Pons (tissue), 1 donor: ENCODE measurements at regions not wholly inside any gene's neighbourhood (a gene's known extent, or its start where the extent isn't known, plus 50 kb on each side); places are given as distances from the start of the nearest gene placed in this dataset.

Source experiments
- DNase-seq: peaks from one replicate; pipeline ENCODE4 v3.0.0-alpha.2; 2016; ENCODE audit warnings: low spot score

DNA sequence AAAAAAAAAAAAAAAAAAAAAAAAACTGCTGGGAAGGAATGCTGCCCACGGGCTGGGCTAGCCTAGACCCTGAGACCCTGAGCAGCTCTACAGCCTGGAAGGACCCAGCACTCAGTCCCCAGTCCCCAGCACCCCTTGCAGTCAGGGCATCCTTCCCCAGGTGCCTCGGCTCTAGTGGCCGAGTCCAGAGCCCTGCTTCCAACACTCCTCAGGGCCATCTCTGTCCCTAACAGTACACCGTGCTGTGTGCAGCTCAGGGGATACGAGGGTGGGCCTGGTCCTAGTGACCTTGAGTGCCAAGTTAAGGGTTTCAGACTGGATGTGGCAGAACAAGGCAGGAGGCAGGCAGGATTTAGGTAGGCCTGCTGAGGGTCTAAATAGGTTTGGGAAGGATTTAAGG lies 50.2 kb upstream of the LRP8 start:
- DNase-seq, result no peak

DNA sequence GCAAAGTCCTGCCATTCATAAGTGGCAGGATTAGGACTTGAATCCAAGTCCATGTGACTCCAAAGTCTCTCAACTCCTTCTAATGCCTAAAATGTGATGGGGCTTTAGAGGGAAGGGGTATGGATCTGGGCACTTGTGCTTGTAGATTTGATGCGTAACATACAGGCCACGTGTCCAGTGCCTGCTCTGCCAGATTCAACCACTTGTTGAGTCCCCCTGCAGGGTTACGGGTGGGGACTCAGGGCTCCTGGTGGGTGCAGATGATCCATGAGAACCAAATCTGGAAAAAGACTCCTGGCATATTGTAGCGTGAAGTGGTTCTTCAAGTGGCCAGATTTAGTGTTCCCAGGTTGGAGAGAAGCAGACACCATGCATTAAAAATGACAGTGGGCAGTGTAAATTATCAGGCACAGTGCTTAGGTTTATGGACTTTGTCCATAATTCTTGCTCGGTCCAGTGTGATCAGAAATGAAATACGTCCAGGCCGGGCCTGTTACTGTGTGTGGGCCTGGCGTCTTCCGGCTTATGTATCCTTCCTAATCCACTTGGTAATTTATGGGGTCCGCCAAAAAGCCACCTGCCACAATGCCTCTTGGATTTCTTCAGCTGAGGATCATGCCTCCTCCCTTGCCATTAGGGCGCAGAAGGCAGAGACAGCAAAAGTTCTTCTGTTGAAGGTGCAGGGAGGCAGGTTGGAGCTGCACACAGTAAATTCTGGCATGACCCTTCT lies 51.2 kb upstream of the LRP8 start:
- no peak for DNase-seq

DNA sequence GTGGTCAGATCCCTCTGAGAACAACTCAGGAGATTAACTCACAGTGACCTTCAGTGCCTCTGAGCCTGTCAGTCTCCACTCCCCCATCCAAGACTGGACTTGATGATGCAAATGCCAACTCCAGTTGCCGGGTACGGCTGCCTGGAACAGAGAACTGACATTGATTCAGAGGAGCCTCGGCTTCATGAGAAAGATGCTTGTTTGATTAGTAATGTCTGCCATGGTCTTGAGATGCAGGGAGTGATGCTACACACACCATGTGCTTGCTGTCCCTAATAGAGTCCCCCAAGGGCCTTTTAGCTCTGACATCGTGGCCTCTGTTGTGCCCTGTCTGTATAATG lies 51.8 kb upstream of the LRP8 start:
- no peak for DNase-seq

DNA sequence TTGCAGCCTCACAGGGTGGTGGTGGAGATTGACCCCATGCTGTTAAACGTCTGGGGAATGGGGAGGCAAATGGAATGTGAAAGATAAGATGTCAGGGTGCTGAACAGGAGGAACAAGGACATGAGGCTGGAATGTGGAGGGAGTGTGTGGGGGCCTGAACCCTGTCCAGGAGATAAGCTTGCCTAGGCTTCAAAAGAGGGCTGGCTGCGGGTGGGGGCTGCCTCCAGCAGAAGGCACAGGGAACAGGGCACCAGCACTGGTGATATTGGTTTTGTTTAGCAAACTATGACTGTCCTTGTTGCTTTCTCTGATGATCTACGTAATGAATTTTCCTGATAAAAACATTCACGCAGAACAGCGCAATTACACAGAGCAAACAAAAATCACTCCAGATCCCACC lies 52.4 kb upstream of the LRP8 start:
- DNase-seq, result no peak

DNA sequence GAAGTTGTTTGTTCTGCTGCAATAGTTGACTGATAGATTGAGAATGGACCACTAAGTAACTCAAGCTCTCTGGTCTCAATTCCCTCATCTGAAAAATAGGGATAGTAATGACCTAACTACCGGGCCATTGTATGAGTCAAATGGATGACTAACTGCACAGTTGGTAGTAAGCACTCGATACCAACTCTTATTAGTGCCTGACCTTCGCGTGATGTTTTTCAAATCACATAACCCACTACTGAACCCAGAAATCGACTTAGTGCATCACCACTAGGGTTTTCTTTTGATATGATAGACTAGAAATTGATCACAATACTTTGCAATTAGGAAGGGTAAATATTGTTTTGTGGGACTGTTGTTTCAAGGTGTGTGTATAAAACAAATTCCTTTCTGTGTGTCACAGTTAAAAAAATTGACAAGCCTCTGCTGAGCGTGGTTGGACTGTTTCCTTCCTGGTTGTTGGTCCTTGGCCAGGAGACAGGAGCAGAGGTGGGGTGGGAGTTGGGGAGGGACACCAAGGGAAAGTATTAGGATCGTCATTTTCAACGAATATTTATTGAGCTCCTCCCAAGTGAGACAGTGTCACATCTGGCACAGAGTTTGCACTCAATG lies 54.0 kb upstream of the LRP8 start:
- DNase-seq, result no peak

DNA sequence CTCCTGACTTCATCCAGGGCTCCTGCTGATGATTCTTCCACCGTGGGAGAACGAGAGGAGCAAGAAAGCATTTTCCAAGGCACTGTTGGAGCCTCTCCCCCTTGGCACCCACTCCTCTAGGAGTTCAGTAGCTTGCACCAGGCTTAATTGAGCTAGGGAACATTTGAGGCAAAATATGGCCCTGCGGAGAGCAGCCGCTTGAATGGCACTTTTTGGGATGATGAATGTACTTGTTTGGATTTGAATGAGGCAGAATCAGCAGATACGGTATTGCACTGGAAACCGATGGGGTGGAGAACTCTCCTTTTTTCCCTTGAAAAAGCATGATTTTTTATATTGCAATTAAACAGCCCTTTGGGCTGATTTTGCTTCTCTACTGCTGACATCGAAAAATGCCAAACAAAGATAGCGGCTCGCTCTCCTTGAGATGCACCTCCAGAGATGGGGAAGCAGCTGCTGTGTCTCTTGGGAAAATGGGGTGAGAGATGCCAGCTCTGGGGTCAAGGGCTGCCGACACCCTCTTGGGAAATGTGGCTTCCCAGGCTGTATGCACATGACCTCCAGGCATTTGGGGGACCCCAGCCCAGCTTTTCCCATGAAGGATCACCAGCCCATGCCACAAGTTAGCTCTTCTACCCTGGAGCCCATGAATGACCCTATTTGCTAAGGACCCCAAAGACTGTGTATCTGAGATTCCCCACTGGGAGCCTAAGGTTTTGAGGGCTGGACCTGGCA lies 55.4 kb upstream of the LRP8 start:
- DNase-seq, result no peak

DNA sequence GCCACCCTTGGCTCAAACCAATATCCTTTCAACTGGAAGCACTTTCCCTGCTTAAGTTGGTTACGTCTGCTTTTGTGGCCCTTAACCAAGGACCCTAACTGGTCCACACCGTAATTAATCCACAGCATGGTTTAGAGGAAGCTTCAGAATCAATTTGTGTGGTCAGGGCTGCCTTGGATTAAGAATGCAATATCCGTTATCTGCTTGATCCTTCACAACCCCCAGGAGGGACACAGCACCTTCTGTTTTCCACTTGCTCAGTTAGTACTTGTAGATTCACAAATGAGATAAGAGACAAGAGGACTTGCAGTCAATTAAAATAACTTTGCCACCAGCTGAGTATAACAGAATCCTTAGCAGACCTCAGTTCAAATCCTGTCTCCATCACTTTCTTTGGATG lies 56.9 kb upstream of the LRP8 start:
- DNase-seq, result no peak

DNA sequence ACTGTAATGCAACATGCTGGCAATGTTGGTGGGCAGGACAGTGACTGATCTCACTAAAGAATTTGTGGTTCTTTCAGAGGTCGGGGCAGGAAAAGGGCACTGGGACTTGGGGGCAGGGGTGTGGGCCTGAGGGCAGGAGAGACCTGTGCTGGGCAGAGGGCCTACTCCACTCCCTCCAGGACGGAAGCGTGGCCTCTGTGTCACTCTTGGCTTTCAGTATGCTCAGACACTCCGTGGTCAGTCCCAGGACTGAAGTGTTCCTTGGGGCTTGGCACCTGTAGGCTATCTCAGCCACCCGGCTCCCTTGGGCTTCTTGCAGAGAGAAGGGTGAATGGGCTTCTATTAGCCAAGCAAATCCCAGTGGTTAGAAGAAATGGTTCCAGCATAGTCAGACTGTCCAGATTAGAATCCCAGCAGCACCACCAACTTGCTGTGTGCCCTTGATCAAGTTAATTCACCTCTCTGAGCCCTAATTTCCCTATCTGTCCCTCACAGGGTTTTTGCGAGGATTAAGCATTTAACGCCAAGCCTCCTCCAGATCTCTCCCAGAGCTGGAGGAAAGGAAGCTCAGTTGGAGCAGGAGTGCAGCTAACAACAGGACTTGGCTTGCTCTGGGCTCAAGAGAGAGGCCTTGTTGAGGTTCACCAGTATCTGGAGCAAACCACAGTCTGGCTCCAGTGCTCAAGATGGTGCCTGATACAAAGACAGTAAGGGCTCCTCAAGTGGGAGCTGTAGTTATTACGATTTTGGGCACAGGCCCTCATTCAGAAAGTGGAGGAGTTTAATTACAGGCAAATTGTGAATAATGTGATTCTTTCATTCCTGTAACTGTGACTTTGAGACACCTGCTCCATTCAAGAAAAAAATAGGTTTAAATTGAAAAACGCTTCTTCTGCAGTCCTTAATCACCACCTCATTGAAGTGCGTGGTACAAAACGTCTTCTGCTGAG lies 57.7 kb upstream of the LRP8 start:
- DNase-seq, result no peak

DNA sequence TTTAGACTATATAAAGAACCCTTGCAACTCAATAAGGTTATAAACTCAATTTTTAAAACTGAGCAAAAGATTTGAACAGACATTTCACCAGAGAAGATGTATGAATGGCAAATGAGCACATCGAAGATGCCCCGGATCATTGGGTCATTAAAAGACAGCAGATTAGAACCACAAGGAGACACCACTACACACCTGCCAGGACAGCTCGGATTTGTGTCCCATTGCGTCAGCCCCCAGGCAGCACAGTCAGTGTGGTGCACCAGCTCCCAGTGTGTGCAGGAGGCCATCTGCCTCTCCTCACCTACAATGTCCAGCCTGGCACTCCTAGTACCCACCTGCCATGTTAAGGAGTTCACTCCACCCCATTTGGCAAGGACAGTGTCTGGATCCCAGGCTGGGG lies 61.1 kb upstream of the LRP8 start:
- DNase-seq, result no peak

DNA sequence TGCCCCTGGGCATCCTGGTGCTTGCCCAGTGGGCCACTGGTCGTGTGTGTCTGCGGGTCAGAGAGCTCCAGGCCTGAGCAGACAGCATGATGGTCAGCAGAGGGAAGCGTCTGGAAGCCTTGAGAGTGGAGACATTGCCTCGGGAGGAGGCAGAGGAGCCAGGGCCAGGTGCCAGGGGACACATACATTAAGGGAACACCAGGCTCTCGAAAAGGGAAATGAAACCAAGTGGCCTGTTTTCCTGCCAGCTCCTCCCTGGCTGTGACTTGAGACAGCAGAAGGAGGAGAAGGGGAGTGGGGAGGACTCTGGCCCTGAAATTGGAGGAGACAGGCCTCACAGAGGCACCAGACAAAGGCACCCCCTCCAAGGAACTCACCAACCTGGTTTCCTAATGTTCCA lies 62.4 kb upstream of the LRP8 start:
- DNase-seq, result peak; percentile 82

DNA sequence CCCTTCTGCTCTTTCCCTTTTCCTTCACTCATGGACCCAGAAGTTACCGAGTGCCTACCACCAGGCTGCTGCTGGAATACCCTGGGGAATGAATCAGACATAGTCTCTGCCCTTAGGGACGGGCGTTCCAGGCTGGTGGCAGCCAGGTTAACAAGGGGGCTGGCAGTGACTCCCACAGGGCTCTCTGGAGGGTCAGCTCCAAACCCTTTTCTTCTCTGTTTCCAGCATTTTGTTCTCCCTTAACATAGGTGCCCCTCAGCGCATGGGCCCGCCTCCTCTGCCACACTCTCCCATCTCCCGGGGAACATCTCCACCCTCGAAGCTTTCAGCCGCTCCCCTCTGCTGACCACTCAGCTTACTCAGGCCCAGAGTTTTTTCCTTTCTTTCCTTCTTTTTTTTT lies 62.9 kb upstream of the LRP8 start:
- no peak for DNase-seq

DNA sequence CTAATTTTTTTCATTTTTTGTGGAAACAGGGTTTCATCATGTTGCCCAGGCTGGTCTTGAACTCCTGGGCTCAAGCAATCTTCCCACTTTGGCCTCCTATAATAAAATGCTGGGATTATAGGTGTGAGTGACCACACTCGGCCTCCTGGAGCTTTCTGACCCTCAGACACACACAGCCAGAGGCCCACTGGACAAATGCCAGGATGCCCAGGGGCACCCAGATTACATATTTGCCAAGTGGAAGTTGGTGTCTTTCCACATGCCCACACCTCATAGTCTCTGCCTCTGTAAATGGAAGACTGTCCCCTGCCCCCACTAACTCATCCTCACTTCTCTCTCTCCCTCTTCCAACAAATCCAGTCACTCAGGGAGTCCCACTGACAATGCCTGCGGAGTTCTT lies 63.4 kb upstream of the LRP8 start:
- DNase-seq, result no peak

DNA sequence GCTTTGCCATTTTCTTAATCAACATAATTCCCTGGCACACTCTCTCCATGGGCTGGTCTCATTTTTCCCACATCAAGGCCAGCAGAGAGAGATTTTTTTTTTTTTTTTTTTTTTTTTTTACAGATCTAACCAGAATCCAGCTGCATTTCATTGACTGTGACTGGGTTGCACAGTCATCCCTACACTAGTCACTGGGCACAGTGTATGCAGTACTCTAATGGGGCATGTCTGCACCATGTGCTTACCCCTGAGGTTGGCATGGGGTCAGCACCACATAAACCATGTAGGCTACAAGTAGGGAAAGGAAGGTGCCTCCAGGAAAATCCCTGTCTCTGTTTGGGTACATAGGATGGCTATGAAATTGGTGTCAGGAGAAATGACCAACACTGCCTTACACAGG lies 64.1 kb upstream of the LRP8 start:
- DNase-seq, result no peak

DNA sequence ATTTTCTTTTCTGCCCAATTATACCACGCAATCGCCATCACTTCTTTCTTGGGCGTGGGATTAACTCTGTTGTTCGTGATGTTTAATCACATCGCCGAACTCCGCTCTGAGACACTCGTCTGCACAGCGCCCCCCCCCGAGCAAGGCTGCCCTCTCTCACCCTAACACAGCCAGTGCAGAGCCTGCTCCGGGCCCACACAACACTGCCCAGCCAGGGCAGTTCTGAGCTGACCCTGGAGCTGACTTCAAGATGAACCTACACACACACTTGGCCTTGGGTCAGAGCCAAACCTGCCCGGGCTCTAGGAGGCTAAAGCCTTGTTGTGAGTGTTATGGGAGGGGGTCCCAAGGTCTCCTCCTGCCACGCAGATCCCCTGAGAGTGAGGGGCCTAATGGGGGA lies 64.6 kb upstream of the LRP8 start:
- no peak for DNase-seq

DNA sequence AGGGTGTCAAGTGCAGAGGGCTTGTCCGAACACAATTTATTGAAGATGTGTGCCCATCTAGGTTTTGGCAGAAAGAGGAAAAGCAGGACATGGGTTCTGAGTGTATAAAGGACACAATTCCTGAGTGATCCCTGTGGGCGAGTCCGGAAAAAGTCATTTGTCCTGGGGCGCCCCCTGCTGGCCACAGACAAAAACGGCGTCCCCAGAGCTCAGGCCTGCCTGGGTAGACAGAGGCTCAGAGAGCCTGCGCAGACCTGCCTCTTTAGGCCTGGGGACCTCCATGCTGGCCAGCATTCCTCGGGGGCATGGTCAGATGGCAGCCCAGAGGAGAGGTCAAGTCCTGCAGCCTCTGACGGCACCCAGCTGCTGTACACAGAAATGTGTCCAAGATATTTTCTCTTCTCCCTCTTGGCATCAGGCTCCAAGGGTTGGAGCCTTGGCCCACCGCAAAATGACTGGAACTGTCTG lies 65.5 kb upstream of the LRP8 start:
- DNase-seq, result peak; percentile 65

DNA sequence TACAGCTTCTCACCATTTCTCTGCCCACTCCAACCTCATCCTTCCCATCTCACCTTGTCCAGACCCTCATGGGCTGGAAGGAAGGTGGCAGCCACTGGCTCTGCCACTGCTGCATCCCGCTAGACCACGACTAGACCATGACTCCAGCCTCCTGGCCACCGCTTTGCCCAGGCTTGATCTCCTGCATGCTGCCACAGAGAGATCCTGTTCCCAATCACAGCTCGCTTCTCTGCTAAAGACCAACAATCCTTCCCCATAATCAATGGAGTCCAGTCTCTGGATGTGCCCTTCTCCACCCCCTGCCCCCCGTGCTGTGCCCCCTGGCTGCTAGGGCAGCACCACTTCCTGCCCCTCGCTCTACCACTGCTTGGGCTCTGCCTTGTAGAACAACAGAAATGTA lies 64.9 kb upstream of the DMRTB1 start:
- no peak for DNase-seq

DNA sequence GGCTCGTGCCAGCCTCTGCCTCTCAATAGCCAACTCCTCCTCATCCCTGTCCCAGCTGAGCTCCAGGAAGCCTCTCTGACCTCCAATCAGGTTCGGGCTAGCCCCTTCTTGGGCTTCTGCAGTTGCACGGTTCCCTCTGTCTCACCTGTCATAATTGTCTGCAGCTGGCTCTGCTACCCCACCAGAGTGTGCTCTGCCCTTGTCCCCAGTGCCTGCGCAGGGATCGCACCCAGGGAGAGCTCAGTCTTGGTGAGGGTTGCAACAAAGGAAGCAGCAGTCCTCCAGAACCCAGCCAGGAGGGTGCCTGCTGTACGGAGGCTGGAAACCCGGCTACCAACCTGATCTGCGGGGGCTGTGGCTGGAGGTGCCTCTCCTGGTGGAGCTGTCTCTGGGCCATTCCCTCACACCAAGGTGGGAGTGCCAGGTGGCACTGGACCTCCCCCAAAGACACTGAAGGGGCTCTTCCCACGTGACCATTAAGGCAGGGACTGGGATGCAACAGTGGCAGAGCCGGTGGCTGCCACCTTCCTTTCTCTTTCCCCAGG lies 63.5 kb upstream of the DMRTB1 start:
- DNase-seq, result no peak

DNA sequence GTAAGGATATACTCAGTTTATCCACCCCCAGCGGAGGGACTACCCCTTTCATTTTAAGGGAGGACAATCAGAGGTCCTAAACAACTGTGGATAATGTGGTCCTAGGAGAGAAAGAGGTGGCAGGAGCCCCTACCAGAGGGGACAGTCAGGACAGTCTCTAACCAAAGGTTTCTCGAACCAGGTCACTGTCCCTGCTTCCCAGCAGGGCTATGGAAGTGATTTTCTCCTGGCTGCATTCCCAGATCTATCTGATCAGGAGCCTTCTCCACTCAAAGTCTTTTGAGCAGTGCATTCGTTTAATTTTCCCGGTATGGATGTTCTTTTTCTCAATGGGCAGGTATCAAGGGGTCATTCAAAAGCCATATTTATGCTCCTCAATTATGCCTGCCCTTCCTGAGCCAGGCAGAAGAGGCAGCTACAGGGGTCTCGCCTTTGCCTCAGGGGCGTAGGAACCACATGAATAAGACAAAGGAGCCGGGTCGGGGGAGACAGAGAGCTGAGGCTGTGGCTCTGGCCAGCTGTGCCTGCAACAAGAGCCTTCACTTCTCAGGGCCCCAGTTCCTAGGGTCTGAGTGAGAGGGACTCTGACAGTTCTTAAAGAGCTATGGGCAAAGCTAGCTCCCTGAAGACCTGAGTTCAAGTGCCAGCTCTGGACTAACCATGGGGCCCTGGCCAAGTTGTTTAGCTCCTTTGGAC lies 62.5 kb upstream of the DMRTB1 start:
- no peak for DNase-seq

DNA sequence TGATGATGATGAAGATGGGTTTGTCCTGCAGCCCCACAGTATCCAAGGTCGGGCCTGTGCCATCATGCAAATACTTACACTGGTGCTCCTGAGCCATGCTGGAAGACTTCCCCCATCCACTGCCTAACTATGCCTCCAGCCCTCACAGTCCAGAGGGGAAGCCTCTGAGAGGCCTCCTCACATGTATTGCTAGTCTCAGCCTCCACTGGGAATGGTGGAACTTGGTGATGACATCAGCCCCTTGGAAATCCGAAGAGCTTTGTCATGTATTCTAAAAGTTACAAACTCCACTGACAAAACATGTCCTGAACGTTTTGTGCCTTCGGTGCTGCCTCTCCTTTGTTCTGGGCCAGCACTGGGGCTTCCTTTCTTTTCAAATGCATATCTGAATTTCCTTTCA lies 61.1 kb upstream of the DMRTB1 start:
- no peak for DNase-seq

DNA sequence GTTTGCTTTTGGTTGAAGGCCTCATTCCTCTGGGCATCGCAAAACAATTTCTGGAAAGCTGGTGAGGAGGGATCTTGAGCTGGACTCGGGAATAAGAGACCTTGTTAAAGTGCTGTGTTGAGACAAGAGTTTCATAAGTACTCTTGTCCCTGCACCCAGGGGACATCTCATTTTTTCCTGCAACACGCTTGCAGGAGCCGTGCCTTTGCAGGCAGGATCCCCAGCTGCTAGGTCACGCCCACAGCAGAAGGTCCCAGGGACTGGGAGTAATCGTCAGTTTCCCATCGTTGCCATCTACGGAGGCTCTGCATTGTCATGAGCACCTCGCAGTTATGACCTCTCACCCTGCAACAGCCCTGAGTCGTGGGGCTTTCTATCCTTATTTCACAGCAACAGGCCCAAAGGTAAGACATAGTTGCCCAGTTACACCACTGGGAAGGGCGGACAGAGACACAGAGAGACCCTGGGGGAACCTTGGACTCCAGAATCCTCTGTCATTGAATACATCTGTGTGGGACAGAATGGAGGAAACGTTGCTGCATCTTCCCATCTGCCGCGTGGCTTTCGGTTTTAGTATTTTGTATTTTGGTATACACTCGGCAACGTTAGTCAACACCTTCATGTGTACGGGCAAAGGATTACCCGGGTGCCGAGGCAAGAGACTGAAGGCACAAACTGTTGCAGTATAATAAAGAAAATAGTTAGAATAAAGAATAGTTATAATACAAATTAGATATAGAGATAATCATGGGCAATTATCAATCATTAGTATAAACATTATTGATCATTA lies 60.4 kb upstream of the DMRTB1 start:
- DNase-seq, result no peak
